ENCODE measurements at regions not wholly inside any gene's neighbourhood (a gene's known extent, or its start where the extent isn't known, plus 50 kb on each side); places are given as distances from the start of the nearest gene placed in this dataset.

DNA sequence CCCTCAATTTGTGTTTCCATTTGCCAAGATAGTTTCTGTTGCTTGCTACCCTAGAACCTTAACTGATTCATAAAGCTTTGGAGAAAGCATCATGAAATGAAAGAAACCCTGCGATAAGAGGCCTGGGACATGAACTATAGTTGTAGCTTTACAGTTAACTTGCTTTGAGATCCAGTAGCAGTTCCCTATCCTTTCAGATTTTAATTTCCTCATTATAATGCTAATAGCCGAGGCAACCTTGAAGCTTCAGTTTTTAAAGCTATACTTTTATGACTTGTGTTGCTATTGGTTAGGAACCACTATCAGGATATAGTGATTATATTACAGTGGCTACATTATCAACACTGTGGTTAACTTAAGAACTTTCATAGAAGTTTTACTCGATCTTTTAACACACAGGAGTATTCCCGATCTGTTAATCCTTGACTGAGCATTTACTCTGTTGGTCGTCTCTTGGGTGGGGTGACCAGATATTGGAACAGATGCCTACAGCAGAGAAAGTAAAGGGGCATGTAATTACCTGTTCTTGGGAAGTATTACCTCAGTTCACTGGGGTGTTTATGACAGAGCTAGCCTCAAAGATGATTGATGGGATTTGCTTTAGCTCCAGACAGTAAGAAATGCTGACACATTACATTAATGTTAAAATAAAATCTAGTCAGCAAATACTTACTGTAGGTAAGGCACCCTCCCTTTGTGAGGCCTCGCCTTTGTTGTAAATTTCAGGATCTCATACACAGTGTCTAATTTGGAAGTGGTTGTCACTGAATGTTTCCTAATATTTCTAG lies 86.2 kb upstream of the CSRP2 start:
- TF ChIP-seq ZNF70 (CRISPR knock-in tag; IDR thresholded peaks at IDR 0.05) (no peak), ZFP30 (CRISPR knock-in tag; IDR thresholded peaks at IDR 0.05) (no peak), TOX (CRISPR knock-in tag; IDR thresholded peaks at IDR 0.05; ENCODE audit: borderline replicate concordance) (no peak), RARB (CRISPR knock-in tag; IDR thresholded peaks at IDR 0.05) (no peak), SNAI2 (CRISPR knock-in tag; IDR thresholded peaks at IDR 0.05) (no peak), TCF4 (CRISPR knock-in tag; IDR thresholded peaks at IDR 0.05; ENCODE audit: borderline replicate concordance) (no peak), POU6F1 (CRISPR knock-in tag; IDR thresholded peaks at IDR 0.05; ENCODE audit: borderline replicate concordance, low read depth) (no peak), BACH2 (CRISPR knock-in tag; IDR thresholded peaks at IDR 0.05; ENCODE audit: borderline replicate concordance) (no peak)
- TF ChIP-seq, protein P1, sequence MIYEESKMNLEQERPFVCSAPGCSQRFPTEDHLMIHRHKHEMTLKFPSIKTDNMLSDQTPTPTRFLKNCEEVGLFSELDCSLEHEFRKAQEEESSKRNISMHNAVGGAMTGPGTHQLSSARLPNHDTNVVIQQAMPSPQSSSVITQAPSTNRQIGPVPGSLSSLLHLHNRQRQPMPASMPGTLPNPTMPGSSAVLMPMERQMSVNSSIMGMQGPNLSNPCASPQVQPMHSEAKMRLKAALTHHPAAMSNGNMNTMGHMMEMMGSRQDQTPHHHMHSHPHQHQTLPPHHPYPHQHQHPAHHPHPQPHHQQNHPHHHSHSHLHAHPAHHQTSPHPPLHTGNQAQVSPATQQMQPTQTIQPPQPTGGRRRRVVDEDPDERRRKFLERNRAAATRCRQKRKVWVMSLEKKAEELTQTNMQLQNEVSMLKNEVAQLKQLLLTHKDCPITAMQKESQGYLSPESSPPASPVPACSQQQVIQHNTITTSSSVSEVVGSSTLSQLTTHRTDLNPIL (CRISPR knock-in tag; IDR thresholded peaks at IDR 0.05; ENCODE audit: low read depth) = no peak
